Cerebellar cortex (tissue), 1 donor: ENCODE measurements at regions not wholly inside any gene's neighbourhood (a gene's known extent, or its start where the extent isn't known, plus 50 kb on each side); places are given as distances from the start of the nearest gene placed in this dataset.

Experiments used
- DNase-seq: peaks from one replicate; pipeline ENCODE4 v3.0.0-alpha.2; 2015; ENCODE audit warnings: low spot score

GRCh38 chr5:97600486-97600885, 417.4 kb upstream of the RIOK2 start:
- no peak for DNase-seq

DNA sequence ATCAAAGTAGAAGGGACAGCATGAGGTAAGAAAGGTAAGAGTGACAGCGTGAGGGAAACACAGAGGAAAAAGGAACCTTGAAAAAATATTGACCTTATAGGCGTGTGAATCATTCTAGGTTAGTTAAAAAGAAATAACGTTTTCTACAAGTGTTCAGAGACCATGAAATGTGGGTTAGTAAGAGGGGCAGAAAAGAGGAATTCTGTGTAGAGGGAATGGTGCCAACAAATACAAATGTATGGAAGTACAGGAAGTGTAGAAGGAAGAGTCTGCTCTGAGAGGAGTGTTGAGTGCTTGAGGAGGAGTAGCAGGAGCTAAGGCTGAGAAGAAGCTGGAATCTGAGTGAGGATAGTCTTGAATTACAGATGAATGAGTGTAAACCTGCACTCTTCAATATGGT, 418.6 kb upstream of the RIOK2 start:
- DNase-seq: no peak

GRCh38 chr5:97606531-97606930, 423.5 kb upstream of the RIOK2 start:
- DNase-seq: no peak

DNA sequence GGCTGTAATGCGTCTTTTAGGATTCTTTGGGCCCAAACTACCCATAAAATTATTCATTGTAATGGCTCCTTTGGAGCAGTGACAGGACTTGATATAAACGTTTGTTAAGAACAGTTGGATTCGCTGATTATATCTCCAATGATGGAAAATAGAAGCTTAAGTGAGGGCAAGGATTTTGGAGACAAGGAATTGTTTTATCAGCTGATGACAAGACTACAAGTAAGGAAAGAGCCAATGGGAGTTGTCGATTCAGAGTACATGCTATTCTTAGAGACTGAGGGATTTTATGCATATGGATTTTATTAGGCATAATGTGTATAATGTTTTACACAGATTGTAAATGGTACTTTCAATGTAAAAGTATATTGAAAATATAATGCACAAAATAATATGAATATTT, 425.5 kb upstream of the RIOK2 start:
- no peak for DNase-seq

DNA sequence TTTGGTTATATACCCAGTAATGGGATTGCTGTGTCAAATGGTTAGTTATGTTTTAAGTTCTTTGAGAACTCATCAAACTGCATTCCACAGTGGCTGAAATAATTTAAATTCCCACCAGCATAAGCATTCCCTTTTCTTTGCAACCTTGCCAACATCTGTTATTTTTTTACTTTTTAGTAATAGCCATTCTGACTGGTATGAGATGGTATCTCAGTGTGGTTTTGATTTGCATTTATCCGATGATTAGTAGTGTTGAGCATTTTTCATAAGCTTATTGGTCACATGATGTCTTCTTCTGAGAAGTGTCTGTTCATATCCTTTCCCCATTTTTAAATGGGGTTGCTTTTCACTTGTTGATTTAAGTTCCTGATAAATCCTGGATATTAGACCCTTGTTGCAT, 435.7 kb upstream of the RIOK2 start:
- no peak for DNase-seq

DNA sequence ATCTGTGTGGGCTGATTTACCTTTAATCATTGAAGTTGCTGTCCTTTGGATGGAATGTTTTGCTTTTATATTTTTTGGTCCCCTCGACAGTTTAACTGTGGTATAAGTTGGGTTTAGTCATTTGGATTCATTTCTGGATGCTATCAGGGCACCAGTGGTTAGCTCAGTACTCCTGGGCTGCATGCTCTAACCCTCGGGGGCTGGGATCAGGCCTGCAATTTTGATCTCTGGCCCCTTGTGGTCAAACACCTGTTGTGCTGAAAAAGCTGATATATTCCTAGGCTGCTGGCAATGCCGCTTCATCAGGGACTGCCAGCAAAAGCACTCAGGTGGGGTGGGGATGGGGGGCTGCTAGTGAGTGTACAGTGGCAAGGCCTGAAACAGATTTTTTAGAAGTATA, 440.4 kb upstream of the RIOK2 start:
- DNase-seq: no peak

- no peak for DNase-seq
Measured at GRCh38 chr5:97624886-97625285, 441.8 kb upstream of the RIOK2 start.

- DNase-seq: no peak
Measured at GRCh38 chr5:97627272-97627671, 444.2 kb upstream of the RIOK2 start.

DNA sequence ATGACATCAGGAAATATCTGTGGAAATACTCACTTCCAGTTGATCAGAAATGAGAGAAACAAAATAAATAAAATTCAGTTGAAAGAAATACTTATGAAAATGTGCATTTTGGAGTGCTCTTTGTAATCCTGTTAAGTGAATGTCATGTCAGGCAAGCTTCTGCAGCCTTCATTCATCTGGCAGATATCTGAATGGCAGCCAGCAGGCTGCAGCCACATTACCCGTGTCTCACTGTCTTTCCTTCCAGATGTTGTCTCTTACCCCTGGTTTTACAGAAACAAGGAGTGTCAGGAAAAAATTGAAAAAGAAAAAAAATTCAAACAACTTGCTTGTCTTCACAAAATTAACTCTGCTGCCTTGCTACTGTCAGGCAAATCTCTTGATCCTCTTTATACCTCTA, 445.0 kb upstream of the RIOK2 start:
- DNase-seq: no peak

- no peak for DNase-seq
Measured at GRCh38 chr5:97628807-97629206, 445.8 kb upstream of the RIOK2 start.

DNA sequence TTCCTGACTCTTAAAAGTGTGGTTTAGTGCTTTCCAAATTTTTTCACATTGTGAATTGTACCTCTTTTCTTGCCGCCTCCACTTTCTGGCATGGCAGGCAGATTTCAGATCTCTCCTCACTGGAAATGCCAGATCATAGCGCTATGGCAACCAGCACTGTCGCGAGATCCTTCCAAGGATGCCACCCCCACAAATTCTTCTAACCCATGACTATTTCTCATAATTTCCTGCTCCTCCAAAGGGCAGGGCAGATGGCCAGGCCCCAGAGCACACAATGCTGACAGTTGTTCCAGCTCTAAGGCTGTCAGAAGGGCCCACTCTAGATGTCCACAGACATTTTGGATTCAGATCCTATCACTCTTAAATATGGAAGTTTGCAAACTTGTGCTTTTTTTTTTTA, 446.2 kb upstream of the RIOK2 start:
- DNase-seq: no peak

GRCh38 chr5:97635553-97635952, 452.5 kb upstream of the RIOK2 start:
- no peak for DNase-seq

GRCh38 chr5:97636766-97637165, 453.7 kb upstream of the RIOK2 start:
- no peak for DNase-seq

DNA sequence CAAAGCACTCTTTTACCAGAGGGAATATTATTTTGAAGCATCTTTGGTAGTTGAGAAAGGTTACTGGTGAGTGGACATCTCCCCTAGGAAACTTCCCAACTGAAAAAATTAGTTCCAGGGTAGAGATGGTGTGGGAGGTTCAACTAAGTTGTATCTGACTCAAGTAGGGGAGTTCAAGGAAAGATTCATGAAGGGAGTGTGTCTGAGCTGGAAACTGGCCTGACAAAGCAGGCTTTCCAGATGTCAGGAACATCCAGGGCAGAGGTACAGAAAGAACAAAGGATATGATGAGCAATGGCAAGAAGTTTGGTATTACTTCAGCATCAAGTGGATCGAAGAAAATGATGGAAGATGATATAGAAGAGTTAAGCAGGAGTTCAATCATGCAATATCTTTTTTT, 458.0 kb upstream of the RIOK2 start:
- no peak for DNase-seq

GRCh38 chr5:97644206-97644605, 461.2 kb upstream of the RIOK2 start:
- DNase-seq: no peak

- no peak for DNase-seq
Measured at GRCh38 chr5:97644896-97645295, 461.8 kb upstream of the RIOK2 start.

DNA sequence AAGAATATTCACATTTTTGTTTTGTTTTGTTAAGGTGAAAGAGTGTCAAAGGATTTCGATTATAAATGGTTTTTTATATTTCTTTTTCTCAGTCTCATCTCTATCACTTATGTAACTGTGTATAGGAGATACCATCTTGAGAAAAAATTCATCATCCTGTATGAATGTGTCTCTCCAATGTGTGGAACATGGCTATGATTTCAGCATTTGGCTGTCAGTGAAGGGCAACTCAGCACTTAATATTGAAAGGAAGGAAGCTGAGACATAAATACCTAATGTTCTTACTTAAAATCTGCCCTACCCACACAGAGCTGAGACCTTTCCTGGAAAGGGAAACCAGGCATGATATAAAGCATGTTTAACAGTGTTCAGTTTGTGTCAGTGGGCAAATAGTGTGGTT, 474.2 kb upstream of the RIOK2 start:
- no peak for DNase-seq

DNA sequence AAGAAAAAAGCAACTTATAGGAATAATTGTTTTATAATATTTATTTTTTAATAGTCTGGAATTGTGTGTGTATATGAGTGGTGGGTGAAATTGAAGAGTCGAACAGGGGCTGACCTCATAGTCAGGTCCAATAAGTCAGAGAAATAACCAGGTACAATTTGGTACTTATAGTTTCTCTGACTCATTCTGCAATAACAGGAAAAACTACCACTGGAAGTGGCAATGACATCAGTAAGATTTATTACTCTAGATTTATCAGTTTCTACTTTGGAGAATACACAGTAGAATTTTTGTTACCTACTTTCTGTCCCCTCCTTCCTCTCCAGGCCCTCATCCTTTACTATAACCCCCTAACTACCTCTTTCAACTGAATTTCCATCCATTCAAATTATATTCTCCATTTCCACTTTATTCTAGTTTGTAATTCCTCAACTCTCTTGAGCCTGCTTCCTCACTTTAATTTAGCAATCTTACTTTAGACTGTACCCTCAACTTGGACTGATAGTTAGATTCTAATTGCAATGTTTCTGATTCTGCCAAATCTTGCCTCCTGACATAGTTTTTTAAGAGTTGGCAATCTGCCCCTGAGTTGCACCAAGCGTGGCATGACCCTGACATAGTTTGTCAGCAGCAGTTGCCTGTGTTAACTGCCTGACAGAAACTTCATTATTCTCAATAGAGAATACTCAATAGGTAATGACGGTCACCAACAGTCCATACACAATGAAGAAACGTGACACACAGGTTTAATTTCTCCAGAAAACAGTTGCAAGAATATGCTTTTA, 475.3 kb upstream of the RIOK2 start:
- no peak for DNase-seq

DNA sequence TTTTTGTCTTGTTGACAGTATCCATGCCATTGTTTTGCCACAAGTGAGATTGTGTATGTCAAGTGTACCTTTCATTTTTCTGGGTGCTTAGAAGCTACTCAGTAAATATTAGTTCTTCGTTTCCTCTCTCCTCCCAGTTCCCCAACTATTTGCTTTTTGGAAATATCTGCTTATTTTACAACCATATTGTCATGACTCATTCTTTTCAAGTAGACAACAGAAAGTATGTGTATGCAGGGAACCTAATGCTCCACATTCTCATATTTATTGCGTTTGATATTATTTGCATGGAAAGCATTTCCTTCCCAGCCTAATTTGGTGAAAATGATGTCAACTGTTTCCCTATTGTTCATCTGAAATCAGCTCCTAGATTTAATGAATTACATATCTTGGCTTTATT, 483.7 kb upstream of the RIOK2 start:
- DNase-seq: no peak

GRCh38 chr5:97670447-97670846, 487.4 kb upstream of the RIOK2 start:
- no peak for DNase-seq

DNA sequence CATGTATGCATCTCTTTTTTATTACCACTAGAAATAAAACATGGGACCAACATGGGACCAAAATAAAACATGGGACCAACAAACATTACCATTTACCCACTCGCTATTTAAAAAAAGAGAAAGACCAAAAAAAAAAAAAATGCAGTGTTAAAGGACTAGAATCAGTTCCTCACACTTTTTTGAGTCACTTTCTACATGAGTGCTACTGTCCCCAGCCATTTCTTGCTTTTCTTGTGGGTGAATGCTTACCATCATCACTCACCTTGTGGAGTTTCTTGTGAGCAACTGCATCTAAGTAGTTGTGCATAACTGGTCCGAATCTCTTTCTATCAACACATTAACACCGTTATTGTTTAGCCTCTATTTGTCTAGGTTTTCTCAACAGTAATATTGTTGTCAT, 493.6 kb upstream of the RIOK2 start:
- DNase-seq: no peak

GRCh38 chr5:97694091-97694490, 511.0 kb upstream of the RIOK2 start:
- DNase-seq: no peak

- no peak for DNase-seq
Measured at GRCh38 chr5:97714424-97714823, 531.4 kb upstream of the RIOK2 start.

DNA sequence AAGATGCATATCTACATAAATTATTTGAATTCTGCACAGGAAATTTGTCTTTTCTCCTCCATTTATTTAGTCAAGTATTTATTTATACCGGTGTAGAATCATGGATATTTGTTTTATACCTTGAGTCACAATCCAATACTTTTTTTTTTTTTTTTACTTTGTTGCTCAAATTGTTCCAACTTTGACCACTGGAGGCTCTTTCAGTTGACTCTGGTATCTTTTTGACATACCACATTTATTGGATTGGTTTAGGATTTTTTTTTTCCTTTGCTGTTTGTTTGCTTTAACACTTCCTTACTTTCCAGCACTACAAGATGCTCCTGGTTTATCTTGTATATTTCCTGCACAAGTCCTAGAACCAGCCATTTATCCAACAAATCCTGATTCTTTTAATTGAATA, 543.1 kb upstream of the RIOK2 start:
- no peak for DNase-seq

DNA sequence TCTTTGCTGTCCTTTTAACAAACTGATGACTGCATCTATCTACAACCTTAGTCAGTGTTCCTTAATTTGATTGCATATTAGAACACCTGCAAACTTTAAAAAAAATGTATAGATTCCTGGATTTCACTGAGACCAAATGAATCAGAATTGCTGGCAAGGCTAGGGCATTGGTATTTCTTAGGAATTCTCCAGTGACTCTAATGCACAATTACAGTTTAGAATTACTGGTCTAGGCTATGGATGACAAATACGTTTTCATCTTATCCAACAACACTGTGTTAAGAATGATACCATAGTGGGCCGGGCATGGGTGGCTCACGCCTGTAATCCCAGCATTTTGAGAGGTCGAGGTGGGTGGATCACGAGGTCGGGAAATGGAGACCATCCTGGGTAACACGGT, 545.9 kb upstream of the RIOK2 start:
- DNase-seq: no peak
